WTC11 (cell line): ENCODE measurements at regions not wholly inside any gene's neighbourhood (a gene's known extent, or its start where the extent isn't known, plus 50 kb on each side); places are given as distances from the start of the nearest gene placed in this dataset.

Experiments
- CREM ChIP-seq: sonication (generic); formaldehyde crosslinking; IDR thresholded peaks from 2 replicates; pipeline ENCODE4 v1.8.1; 2022; ENCODE audit warnings: mild to moderate bottlenecking, missing genetic modification reagents, moderate library complexity
- ELF4 ChIP-seq: sonication (generic); formaldehyde crosslinking; IDR thresholded peaks from 2 replicates; pipeline ENCODE4 v1.8.1; 2022; ENCODE audit warnings: low read depth, mild to moderate bottlenecking, moderate library complexity, missing genetic modification reagents
- ESRRA ChIP-seq: sonication (generic); formaldehyde crosslinking; IDR thresholded peaks from 2 replicates; pipeline ENCODE4 v1.8.1; 2022; ENCODE audit warnings: mild to moderate bottlenecking, missing genetic modification reagents, borderline replicate concordance
- FOXJ3 ChIP-seq: sonication (generic); formaldehyde crosslinking; IDR thresholded peaks from 2 replicates; pipeline ENCODE4 v1.9.0; 2021; ENCODE audit warnings: missing genetic modification reagents, mild to moderate bottlenecking, borderline replicate concordance
- GTF2I ChIP-seq: fragments of 250-450 bp; sonication (Bioruptor Pico); conservative IDR thresholded peaks from 2 replicates; pipeline ENCODE4 v1.4.0; 2021; ENCODE audit warnings: mild to moderate bottlenecking
- JUN ChIP-seq: sonication (generic); formaldehyde crosslinking; IDR thresholded peaks from 2 replicates; pipeline ENCODE4 v1.8.0; 2023; ENCODE audit warnings: mild to moderate bottlenecking, missing genetic modification reagents
- PRRX2 ChIP-seq: fragments of 250-450 bp; sonication (Bioruptor Pico); IDR thresholded peaks from 2 replicates; pipeline ENCODE4 v1.8.0; 2021; ENCODE audit warnings: mild to moderate bottlenecking
- ZNF416 ChIP-seq: fragments of 250-450 bp; sonication (Bioruptor Pico); IDR thresholded peaks from 2 replicates; pipeline ENCODE4 v1.9.0; 2021; ENCODE audit warnings: mild to moderate bottlenecking, inconsistent platforms
- TF ChIP-seq, protein P1 (sequence below): sonication (generic); formaldehyde crosslinking; IDR thresholded peaks from 2 replicates; pipeline ENCODE4 v1.8.0; 2023; ENCODE audit warnings: missing genetic modification reagents
- TF ChIP-seq, protein P2 (sequence below): fragments of 200-600 bp; IDR thresholded peaks from 2 replicates; pipeline ENCODE4 v1.8.0; 2022; ENCODE audit warnings: antibody characterized with exemption
- TF ChIP-seq, protein P3 (sequence below): sonication (generic); formaldehyde crosslinking; IDR thresholded peaks from 2 replicates; pipeline ENCODE4 v1.8.1; 2023; ENCODE audit warnings: mild to moderate bottlenecking, missing genetic modification reagents, moderate library complexity

DNA sequence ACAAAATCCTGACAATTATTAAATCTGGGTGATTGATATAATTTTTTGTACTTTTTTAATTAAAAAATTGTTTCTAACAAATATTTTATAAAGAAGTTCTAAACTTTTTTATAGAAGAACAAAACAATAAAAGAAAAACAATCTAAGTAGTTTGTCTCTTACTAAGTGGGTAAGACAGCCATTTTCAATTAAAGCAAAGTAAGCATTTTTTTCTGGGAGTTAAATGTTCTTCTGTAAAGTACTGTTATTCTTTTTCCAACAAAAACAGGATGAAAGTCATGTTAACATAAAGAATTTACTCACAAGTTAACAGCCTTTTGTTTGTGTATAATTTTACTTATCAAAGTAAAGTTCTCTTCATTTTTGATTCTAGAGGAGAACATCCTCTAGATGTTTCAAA lies 1029.9 kb downstream of the JRKL start:
- TF ChIP-seq, protein P1, sequence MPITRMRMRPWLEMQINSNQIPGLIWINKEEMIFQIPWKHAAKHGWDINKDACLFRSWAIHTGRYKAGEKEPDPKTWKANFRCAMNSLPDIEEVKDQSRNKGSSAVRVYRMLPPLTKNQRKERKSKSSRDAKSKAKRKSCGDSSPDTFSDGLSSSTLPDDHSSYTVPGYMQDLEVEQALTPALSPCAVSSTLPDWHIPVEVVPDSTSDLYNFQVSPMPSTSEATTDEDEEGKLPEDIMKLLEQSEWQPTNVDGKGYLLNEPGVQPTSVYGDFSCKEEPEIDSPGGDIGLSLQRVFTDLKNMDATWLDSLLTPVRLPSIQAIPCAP (CRISPR knock-in tag) = no peak
- TF ChIP-seq FOXJ3 (no peak), ELF4 (CRISPR knock-in tag) (no peak), JUN (CRISPR knock-in tag) (no peak), ESRRA (CRISPR knock-in tag) (no peak), PRRX2 (no peak), ZNF416 (CRISPR knock-in tag) (no peak), GTF2I (CRISPR knock-in tag) (no peak), CREM (CRISPR knock-in tag) (no peak)
- TF ChIP-seq, protein P2, sequence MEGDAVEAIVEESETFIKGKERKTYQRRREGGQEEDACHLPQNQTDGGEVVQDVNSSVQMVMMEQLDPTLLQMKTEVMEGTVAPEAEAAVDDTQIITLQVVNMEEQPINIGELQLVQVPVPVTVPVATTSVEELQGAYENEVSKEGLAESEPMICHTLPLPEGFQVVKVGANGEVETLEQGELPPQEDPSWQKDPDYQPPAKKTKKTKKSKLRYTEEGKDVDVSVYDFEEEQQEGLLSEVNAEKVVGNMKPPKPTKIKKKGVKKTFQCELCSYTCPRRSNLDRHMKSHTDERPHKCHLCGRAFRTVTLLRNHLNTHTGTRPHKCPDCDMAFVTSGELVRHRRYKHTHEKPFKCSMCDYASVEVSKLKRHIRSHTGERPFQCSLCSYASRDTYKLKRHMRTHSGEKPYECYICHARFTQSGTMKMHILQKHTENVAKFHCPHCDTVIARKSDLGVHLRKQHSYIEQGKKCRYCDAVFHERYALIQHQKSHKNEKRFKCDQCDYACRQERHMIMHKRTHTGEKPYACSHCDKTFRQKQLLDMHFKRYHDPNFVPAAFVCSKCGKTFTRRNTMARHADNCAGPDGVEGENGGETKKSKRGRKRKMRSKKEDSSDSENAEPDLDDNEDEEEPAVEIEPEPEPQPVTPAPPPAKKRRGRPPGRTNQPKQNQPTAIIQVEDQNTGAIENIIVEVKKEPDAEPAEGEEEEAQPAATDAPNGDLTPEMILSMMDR = no peak
- TF ChIP-seq, protein P3, sequence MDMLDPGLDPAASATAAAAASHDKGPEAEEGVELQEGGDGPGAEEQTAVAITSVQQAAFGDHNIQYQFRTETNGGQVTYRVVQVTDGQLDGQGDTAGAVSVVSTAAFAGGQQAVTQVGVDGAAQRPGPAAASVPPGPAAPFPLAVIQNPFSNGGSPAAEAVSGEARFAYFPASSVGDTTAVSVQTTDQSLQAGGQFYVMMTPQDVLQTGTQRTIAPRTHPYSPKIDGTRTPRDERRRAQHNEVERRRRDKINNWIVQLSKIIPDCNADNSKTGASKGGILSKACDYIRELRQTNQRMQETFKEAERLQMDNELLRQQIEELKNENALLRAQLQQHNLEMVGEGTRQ = no peak
